ENCODE measurements at regions not wholly inside any gene's neighbourhood (a gene's known extent, or its start where the extent isn't known, plus 50 kb on each side); places are given as distances from the start of the nearest gene placed in this dataset.

- TF ChIP-seq LEF1 (IDR thresholded peaks at IDR 0.05; ENCODE audit: borderline replicate concordance) (no peak), L3MBTL2 (conservative IDR thresholded peaks at IDR 0.05) (no peak)
These were observed 66.6 kb upstream of the LARS2 start for GRCh38 chr3:45321607-45322391.
